Superior temporal gyrus (tissue), 1 donor: ENCODE measurements at regions not wholly inside any gene's neighbourhood (a gene's known extent, or its start where the extent isn't known, plus 50 kb on each side); places are given as distances from the start of the nearest gene placed in this dataset.
"Not testable (repeated sequence)": the region's sequence is repeated elsewhere in the genome, so short reads cannot be mapped to it uniquely, and the experiment has no call there.

Source experiments
- DNase-seq: peaks from one replicate; pipeline ENCODE4 v3.0.0-alpha.2; 2016; ENCODE audit errors: extremely low spot score

GRCh38 chr3:30518181-30518864 is 88.1 kb upstream of the TGFBR2 start:
- DNase-seq, result no peak

- no peak for DNase-seq
These were observed 87.5 kb upstream of the TGFBR2 start for GRCh38 chr3:30518872-30519271.

- DNase-seq, result no peak
These were observed 85.7 kb upstream of the TGFBR2 start for GRCh38 chr3:30520699-30521098.

GRCh38 chr3:30521156-30521715 is 85.2 kb upstream of the TGFBR2 start:
- no peak for DNase-seq

GRCh38 chr3:30522476-30522875 is 83.9 kb upstream of the TGFBR2 start:
- no peak for DNase-seq

- no peak for DNase-seq
These were observed 83.0 kb upstream of the TGFBR2 start for GRCh38 chr3:30523366-30523765.

- no peak for DNase-seq
These were observed 81.9 kb upstream of the TGFBR2 start for GRCh38 chr3:30524357-30525040.

GRCh38 chr3:30526031-30526430 is 80.4 kb upstream of the TGFBR2 start:
- no peak for DNase-seq

- no peak for DNase-seq
These were observed 79.2 kb upstream of the TGFBR2 start for GRCh38 chr3:30527186-30527585.

GRCh38 chr3:30527720-30528119 is 78.7 kb upstream of the TGFBR2 start:
- no peak for DNase-seq

- no peak for DNase-seq
These were observed 76.3 kb upstream of the TGFBR2 start for GRCh38 chr3:30530084-30530483.

GRCh38 chr3:30531017-30531570 is 75.3 kb upstream of the TGFBR2 start:
- no peak for DNase-seq

GRCh38 chr3:30535525-30535924 is 70.9 kb upstream of the TGFBR2 start:
- DNase-seq, result no peak

GRCh38 chr3:30538791-30539190 is 67.6 kb upstream of the TGFBR2 start:
- no peak for DNase-seq

- DNase-seq, result no peak
These were observed 67.2 kb upstream of the TGFBR2 start for GRCh38 chr3:30539206-30539605.

GRCh38 chr3:30539772-30540171 is 66.6 kb upstream of the TGFBR2 start:
- no peak for DNase-seq

GRCh38 chr3:30541156-30541555 is 65.2 kb upstream of the TGFBR2 start:
- DNase-seq, result not testable (repeated sequence)

- DNase-seq, result no peak
These were observed 63.5 kb upstream of the TGFBR2 start for GRCh38 chr3:30542897-30543296.

- DNase-seq, result no peak
These were observed 61.6 kb upstream of the TGFBR2 start for GRCh38 chr3:30544812-30545211.

GRCh38 chr3:30546934-30547333 is 59.5 kb upstream of the TGFBR2 start:
- no peak for DNase-seq

GRCh38 chr3:30547716-30548115 is 58.7 kb upstream of the TGFBR2 start:
- DNase-seq, result no peak

GRCh38 chr3:30548600-30548999 is 57.8 kb upstream of the TGFBR2 start:
- no peak for DNase-seq

GRCh38 chr3:30549600-30549999 is 56.8 kb upstream of the TGFBR2 start:
- no peak for DNase-seq
